Ovary (tissue), 7 donors: ENCODE measurements at regions not wholly inside any gene's neighbourhood (a gene's known extent, or its start where the extent isn't known, plus 50 kb on each side); places are given as distances from the start of the nearest gene placed in this dataset.

ENCODE experiments used
- DNase-seq, 5 donors: peaks; one replicate each; pipeline ENCODE4 v3.0.0-alpha.2; 2019 to 2020
- H3K27ac ChIP-seq, 2 donors: fragments of 200-600 bp; one replicate each; pipeline versions ENCODE4 v1.5.1 to v1.8.0; 2019 to 2022
- H3K27me3 ChIP-seq: fragments of 200-600 bp; one replicate; pipeline ENCODE4 v1.8.0; 2022
- H3K36me3 ChIP-seq: fragments of 200-600 bp; sonication (generic); one replicate; pipeline ENCODE4 v1.5.1; 2019
- H3K4me1 ChIP-seq: one replicate; pipeline ENCODE4 v1.8.1; 2013; ENCODE audit warnings: mild to moderate bottlenecking, moderate library complexity; ENCODE audit not compliant: insufficient read depth
- H3K4me3 ChIP-seq: fragments of 200-600 bp; sonication (generic); one replicate; pipeline ENCODE4 v1.5.1; 2017
- H3K9me3 ChIP-seq, 2 donors: fragments of 200-600 bp in 1 of 2; sonication (generic) in 1 of 2; one replicate each; pipeline versions ENCODE4 v1.5.1 to v1.8.1; 2013 to 2019; ENCODE audit warnings: mild to moderate bottlenecking in 1 of 2, moderate library complexity in 1 of 2
- CTCF ChIP-seq, 3 donors: fragments of 450-650 bp in 2 of 3; fragments of 200-600 bp in 1 of 3; IDR thresholded peaks; one replicate each; pipeline versions ENCODE4 v1.5.1 to v1.8.0; 2016 to 2022; ENCODE audit warnings: antibody characterized with exemption in 3 of 3, mild to moderate bottlenecking in 1 of 3
- EP300 ChIP-seq: sonication (generic); formaldehyde crosslinking; IDR thresholded peaks from one replicate; pipeline ENCODE4 v1.6.1; 2017; ENCODE audit warnings: antibody characterized with exemption
- POLR2A ChIP-seq: fragments of 450-650 bp; IDR thresholded peaks from one replicate; pipeline ENCODE4 v1.6.1; 2017; ENCODE audit warnings: antibody characterized with exemption, mild to moderate bottlenecking, moderate library complexity
- WGBS, 3 donors: extraction: QIAGEN DNeasy Blood & Tissue Kit in 1 of 3; methylation state at CpG; one replicate each; pipeline versions ENCODE4 v1.1.5 to v1.1.7; 2013 to 2017; 5-methylcytosine and 5-hydroxymethylcytosine counted together
- intact Hi-C, 4 donors: fragments of 100-400 bp; cut with DNase I; formaldehyde crosslinking; loops; one replicate each; pipeline versions ENCODE4 v1.11.0 to v1.15.1; 2022 to 2023
- donor health status: DM: no; HTN: no; CAD: no; lungs with moderate emphysema.
- donor health status: DM: no; HTN: no; CAD: no.
- donor health status: Bipolar disorder and iron deficiency.
- donor health status: DM: no; HTN: no; CAD: no.
- donor health status: DM: yes; HTN: yes; CAD: no.

- no peaks in the 10 kb centered on the region for H3K27me3 ChIP-seq
- intact Hi-C loops = no loop called here
- no peak for TF ChIP-seq POLR2A
- TF ChIP-seq EP300 = no peak
- TF ChIP-seq CTCF (IDR thresholded peaks at IDR 0.05) = no peak
- no peak overlapping the region for H3K4me3 ChIP-seq
- no peaks in the 10 kb centered on the region for H3K36me3 ChIP-seq
- DNase-seq = peak in 1 of 5 donors; percentile 46
- H3K4me1 ChIP-seq = peaks cover 37% of the 10 kb centered on the region
- WGBS, 3 donors = 54 to 75% (median 63%) methylated on average over 27 to 30 of the region's 30 CpGs
- no peaks in the 10 kb centered on the region for H3K9me3 ChIP-seq
- H3K27ac ChIP-seq = peak overlapping the region; percentile 18 to 62
Observed at GRCh38 chr16:85464383-85465305, 148.5 kb upstream of the GSE1 start.

GRCh38 chr16:85465328-85466303 lies 147.5 kb upstream of the GSE1 start:
- intact Hi-C loops = no loop called here
- no peaks in the 10 kb centered on the region for H3K27me3 ChIP-seq
- no peak overlapping the region for H3K4me3 ChIP-seq
- H3K27ac ChIP-seq = peak overlapping the region; percentile 25 to 35
- peak; percentile 74 to 90 (median 81) for DNase-seq
- WGBS, 3 donors = 29 to 35% (median 30%) methylated on average over 12 of the region's 12 CpGs
- H3K9me3 ChIP-seq = no peaks in the 10 kb centered on the region
- TF ChIP-seq EP300 = no peak
- no peak for TF ChIP-seq CTCF (IDR thresholded peaks at IDR 0.05)
- no peak for TF ChIP-seq POLR2A
- peaks cover 34% of the 10 kb centered on the region for H3K4me1 ChIP-seq
- H3K36me3 ChIP-seq = no peaks in the 10 kb centered on the region

DNA sequence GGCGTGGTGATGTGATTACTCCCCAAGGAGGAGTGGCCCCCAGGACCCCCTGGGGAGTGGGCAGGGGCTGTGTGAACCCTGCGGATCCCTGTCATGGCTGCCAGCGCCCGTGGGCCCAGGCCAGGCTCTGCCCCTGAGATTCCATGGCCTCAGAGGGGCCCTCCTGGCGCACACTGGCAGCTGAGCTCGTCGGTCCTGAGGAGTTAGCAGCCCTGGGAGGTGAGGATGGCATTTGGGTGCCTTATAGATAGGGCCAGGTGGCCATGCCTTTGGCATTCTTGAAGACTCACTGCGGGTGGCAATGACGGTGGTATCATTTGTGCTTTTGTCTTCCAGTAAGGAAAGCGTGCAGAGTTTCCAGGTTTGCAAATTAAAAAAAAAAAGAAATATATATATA lies 146.8 kb upstream of the GSE1 start:
- intact Hi-C loops = no loop called here
- H3K27me3 ChIP-seq = no peaks in the 10 kb centered on the region
- DNase-seq = no peak
- no peaks in the 10 kb centered on the region for H3K36me3 ChIP-seq
- WGBS, 3 donors = 79 to 83% (median 81%) methylated on average over 10 of the region's 10 CpGs
- H3K9me3 ChIP-seq = no peaks in the 10 kb centered on the region
- H3K27ac ChIP-seq = peak overlapping the region; percentile 25 to 35
- TF ChIP-seq EP300 (no peak), CTCF (IDR thresholded peaks at IDR 0.05) (no peak), POLR2A (no peak)
- peaks cover 28% of the 10 kb centered on the region for H3K4me1 ChIP-seq
- H3K4me3 ChIP-seq = no peak overlapping the region

- no peak for DNase-seq
- Histone ChIP-seq H3K9me3 (no peaks in the 10 kb centered on the region), H3K36me3 (no peaks in the 10 kb centered on the region), H3K4me3 (no peak overlapping the region), H3K27ac (no peak overlapping the region), H3K4me1 (peaks cover 24% of the 10 kb centered on the region), H3K27me3 (no peaks in the 10 kb centered on the region)
- WGBS, 3 donors = 94 to 98% (median 98%) methylated on average over 12 of the region's 12 CpGs
- TF ChIP-seq POLR2A (no peak), EP300 (no peak), CTCF (IDR thresholded peaks at IDR 0.05) (no peak)
- intact Hi-C loops = no loop called here
Observed at GRCh38 chr16:85466989-85467388, 146.1 kb upstream of the GSE1 start.
